OCI-LY7 (cell line): ENCODE measurements at regions not wholly inside any gene's neighbourhood (a gene's known extent, or its start where the extent isn't known, plus 50 kb on each side); places are given as distances from the start of the nearest gene placed in this dataset.

Experiments used
- BruUV-seq: library from RNA; stranded (reverse); fragments of 400-500 nt; replicated peaks from 2 replicates; lab custom pipeline; 2021; lab: Mats Ljungman, UMichigan
- CTCF ChIA-PET: fragments of 300-600 bp; sonication (Branson Sonifier 250); formaldehyde crosslinking; loops from one replicate; lab custom pipeline; 2022; ENCODE audit warnings: antibody characterized with exemption; ENCODE audit not compliant: unreplicated experiment; lab: Charles Lee
- POLR2A ChIA-PET: fragments of 300-600 bp; sonication (Branson Sonifier 250); formaldehyde crosslinking; loops from one replicate; lab custom pipeline; 2022; ENCODE audit warnings: antibody characterized with exemption; lab: Charles Lee
- DNase-seq: peaks from one replicate; pipeline ENCODE4 v3.0.0-alpha.2; 2015; ENCODE audit warnings: low spot score
- H2AFZ ChIP-seq: fragments of 200-600 bp; sonication (generic), shearing (Covaris generic); 2 replicates; pipeline ENCODE4 v1.6.1; 2014; ENCODE audit warnings: mild to moderate bottlenecking, antibody characterized with exemption, low read length, moderate library complexity
- H3K27ac ChIP-seq: fragments of 200-600 bp; sonication (generic); 2 replicates; pipeline ENCODE4 v1.5.1; 2014; ENCODE audit warnings: mixed run types, low read depth, mild to moderate bottlenecking, moderate library complexity, low read length, inconsistent platforms; ENCODE audit not compliant: poor library complexity, severe bottlenecking
- H3K36me3 ChIP-seq: fragments of 200-600 bp; sonication (generic); 2 replicates; pipeline ENCODE4 v1.6.1; 2014; ENCODE audit warnings: mild to moderate bottlenecking, antibody characterized with exemption, low read length, moderate library complexity, mixed read lengths; ENCODE audit not compliant: insufficient read depth
- H3K4me1 ChIP-seq: fragments of 200-600 bp; sonication (generic); 2 replicates; pipeline ENCODE4 v1.5.1; 2014; ENCODE audit warnings: mild to moderate bottlenecking, low read length; ENCODE audit not compliant: insufficient read depth, poor library complexity, severe bottlenecking
- H3K4me2 ChIP-seq: fragments of 200-600 bp; sonication (generic); 2 replicates; pipeline ENCODE4 v1.6.1; 2014; ENCODE audit warnings: mild to moderate bottlenecking, low read length
- H3K4me3 ChIP-seq: fragments of 200-600 bp; sonication (generic); 2 replicates; pipeline ENCODE4 v1.5.1; 2014; ENCODE audit warnings: mild to moderate bottlenecking, low read depth, low read length; ENCODE audit not compliant: poor library complexity, severe bottlenecking
- H3K79me2 ChIP-seq: fragments of 200-600 bp; sonication (generic); 2 replicates; pipeline ENCODE4 v1.6.1; 2016; ENCODE audit warnings: low read depth, mild to moderate bottlenecking, low read length, moderate library complexity, mixed read lengths; ENCODE audit not compliant: insufficient read depth
- H3K9me2 ChIP-seq: fragments of 200-600 bp; sonication (generic); 2 replicates; pipeline ENCODE4 v1.6.1; 2016; ENCODE audit warnings: mild to moderate bottlenecking, low read length, mixed read lengths; ENCODE audit not compliant: insufficient read depth
- H3K9me3 ChIP-seq: fragments of 200-600 bp; sonication (generic); 2 replicates; pipeline ENCODE4 v1.6.1; 2014; ENCODE audit warnings: mild to moderate bottlenecking, mixed run types, low read length, mixed read lengths
- H4K20me1 ChIP-seq: fragments of 200-600 bp; sonication (generic); 2 replicates; pipeline ENCODE4 v1.6.1; 2014; ENCODE audit warnings: mild to moderate bottlenecking, antibody characterized with exemption, low read length, moderate library complexity, mixed read lengths; ENCODE audit not compliant: insufficient read depth
- EZH2phosphoT487 ChIP-seq: fragments of 200-600 bp; sonication (generic); IDR thresholded peaks from 2 replicates; pipeline ENCODE4 v1.6.1; 2018; ENCODE audit warnings: low read depth, borderline replicate concordance, mild to moderate bottlenecking, mixed run types, antibody characterized with exemption, low read length, moderate library complexity, mixed read lengths
- intact Hi-C: fragments of 100-400 bp; cut with micrococcal nuclease; formaldehyde crosslinking; loops from one replicate; pipeline ENCODE4 v1.10.0; 2022; ENCODE audit not compliant: unreplicated experiment
- TF ChIP-seq, protein P1 (sequence below): fragments of 200-600 bp; sonication (generic); conservative IDR thresholded peaks from 2 replicates; pipeline ENCODE4 v1.5.1; 2014; ENCODE audit warnings: mild to moderate bottlenecking, antibody characterized with exemption, low read length, moderate library complexity, mixed read lengths

DNA sequence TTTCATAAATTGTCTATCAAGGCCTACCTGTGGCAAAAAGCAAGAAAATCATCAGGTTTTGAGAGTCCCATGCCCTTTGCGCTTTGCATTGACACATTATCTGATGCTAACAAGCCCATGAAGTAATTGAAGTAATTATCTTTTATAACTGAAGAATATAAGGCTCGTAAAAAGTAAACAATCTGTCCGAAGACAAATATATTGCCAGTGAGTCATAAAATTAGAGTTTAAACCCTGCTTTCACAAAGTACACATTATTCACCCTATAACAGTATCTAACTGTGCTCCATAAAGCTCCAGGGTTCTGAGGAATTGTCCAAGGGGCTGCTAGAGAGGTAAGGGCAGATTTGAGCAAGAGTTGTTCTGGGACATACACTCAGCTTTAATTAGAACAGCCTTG is 102.3 kb upstream of the PPP1R3A start:
- intact Hi-C loops: loop anchor here (10.0 kb wide), 2 partner anchors 394 to 1894 kb away; partner anchors contain the start of gene FOXP2
- CTCF ChIA-PET: no interaction called here

DNA sequence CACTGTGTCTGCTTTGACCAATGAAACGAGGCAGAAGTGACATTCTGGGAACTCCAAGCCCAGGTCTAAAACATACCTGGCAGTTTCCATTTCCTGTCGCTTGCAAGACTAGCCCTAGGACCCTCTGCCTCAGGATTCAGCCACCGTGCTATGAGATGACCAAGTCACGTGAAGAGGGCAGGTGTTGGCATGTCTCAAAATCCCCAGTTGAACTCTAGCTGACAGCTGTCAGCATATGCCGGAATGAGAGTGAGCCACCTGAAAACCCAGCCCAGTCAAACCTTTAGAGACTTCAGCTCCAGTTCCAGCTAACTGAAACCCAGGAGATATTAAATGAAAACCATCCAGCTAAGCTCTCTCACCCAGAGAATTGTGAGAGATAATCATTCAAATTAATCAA is 89.9 kb upstream of the PPP1R3A start:
- no peak overlapping the region for H3K4me2 ChIP-seq
- no peaks in the 10 kb centered on the region for H3K4me1 ChIP-seq
- ChIA-PET POLR2A (no interaction called here), CTCF (no interaction called here)
- H3K9me3 ChIP-seq: no peaks in the 10 kb centered on the region
- no TSS peak for BruUV-seq
- no peaks in the 10 kb centered on the region for H4K20me1 ChIP-seq
- H3K79me2 ChIP-seq: no peaks in the 10 kb centered on the region
- DNase-seq: no peak
- no peaks in the 10 kb centered on the region for H3K36me3 ChIP-seq
- H3K9me2 ChIP-seq: no peaks in the 10 kb centered on the region
- H3K27ac ChIP-seq: no peak overlapping the region
- H2AFZ ChIP-seq: no peak overlapping the region
- intact Hi-C loops: no loop called here
- TF ChIP-seq, protein P1, sequence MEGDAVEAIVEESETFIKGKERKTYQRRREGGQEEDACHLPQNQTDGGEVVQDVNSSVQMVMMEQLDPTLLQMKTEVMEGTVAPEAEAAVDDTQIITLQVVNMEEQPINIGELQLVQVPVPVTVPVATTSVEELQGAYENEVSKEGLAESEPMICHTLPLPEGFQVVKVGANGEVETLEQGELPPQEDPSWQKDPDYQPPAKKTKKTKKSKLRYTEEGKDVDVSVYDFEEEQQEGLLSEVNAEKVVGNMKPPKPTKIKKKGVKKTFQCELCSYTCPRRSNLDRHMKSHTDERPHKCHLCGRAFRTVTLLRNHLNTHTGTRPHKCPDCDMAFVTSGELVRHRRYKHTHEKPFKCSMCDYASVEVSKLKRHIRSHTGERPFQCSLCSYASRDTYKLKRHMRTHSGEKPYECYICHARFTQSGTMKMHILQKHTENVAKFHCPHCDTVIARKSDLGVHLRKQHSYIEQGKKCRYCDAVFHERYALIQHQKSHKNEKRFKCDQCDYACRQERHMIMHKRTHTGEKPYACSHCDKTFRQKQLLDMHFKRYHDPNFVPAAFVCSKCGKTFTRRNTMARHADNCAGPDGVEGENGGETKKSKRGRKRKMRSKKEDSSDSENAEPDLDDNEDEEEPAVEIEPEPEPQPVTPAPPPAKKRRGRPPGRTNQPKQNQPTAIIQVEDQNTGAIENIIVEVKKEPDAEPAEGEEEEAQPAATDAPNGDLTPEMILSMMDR: no peak
- no peak for TF ChIP-seq EZH2phosphoT487
- H3K4me3 ChIP-seq: no peak overlapping the region

More for the DNA sequence above, 102.3 kb upstream of the PPP1R3A start:
- no peak for TF ChIP-seq EZH2phosphoT487
- TF ChIP-seq, protein P1: no peak
- POLR2A ChIA-PET: interaction anchor here (0.7 kb wide), 1 partner anchor 744 kb away, joined by 6 read pairs; no protein-coding TSS in a partner anchor
- Histone ChIP-seq H4K20me1 (no peaks in the 10 kb centered on the region), H3K9me2 (no peaks in the 10 kb centered on the region), H3K4me3 (no peak overlapping the region), H3K4me1 (no peaks in the 10 kb centered on the region), H2AFZ (no peak overlapping the region), H3K36me3 (no peaks in the 10 kb centered on the region), H3K9me3 (no peaks in the 10 kb centered on the region), H3K4me2 (no peak overlapping the region), H3K27ac (no peak overlapping the region), H3K79me2 (no peaks in the 10 kb centered on the region)
- no TSS peak for BruUV-seq
- no peak for DNase-seq

DNA sequence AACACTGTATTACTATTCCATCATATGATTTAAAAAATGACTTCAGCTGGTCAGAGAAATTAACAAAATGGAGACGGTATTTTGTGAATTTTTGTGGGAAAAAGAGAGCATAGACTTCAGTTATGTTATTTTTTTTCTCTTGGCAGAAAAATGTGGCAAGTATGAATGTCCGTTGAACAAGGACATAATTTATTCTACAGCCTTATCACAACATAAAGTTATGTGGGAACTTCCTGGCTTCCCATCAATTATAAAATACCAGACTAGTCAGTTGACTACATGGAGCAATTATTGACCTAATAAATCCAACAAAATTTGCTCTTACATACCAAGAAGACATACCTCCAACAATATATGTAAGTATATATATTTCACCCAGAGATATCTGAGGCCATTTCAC is 88.6 kb upstream of the PPP1R3A start:
- no peak overlapping the region for H3K4me3 ChIP-seq
- DNase-seq: no peak
- no peaks in the 10 kb centered on the region for H3K9me3 ChIP-seq
- no peaks in the 10 kb centered on the region for H3K79me2 ChIP-seq
- H4K20me1 ChIP-seq: no peaks in the 10 kb centered on the region
- ChIA-PET CTCF (no interaction called here), POLR2A (no interaction called here)
- no peak overlapping the region for H3K27ac ChIP-seq
- intact Hi-C loops: no loop called here
- H3K9me2 ChIP-seq: no peaks in the 10 kb centered on the region
- no peaks in the 10 kb centered on the region for H3K4me1 ChIP-seq
- TF ChIP-seq, protein P1: no peak
- TF ChIP-seq EZH2phosphoT487: no peak
- no peak overlapping the region for H3K4me2 ChIP-seq
- BruUV-seq: no TSS peak
- H3K36me3 ChIP-seq: no peaks in the 10 kb centered on the region
- H2AFZ ChIP-seq: no peak overlapping the region
